GM21360 (cell line): ENCODE measurements at regions not wholly inside any gene's neighbourhood (a gene's known extent, or its start where the extent isn't known, plus 50 kb on each side); places are given as distances from the start of the nearest gene placed in this dataset.

ENCODE experiments used
- ATAC-seq: cut with Tn5 transposase; IDR thresholded peaks from one replicate; pipeline ENCODE4 v1.9.1; 2021; ENCODE audit warnings: mild to moderate bottlenecking, moderate library complexity; ENCODE audit not compliant: unreplicated experiment

- no peak for ATAC-seq
These were observed 1101.6 kb upstream of the RAG2 start for GRCh38 chr11:37699644-37700043.

- ATAC-seq: no peak
These were observed 1097.2 kb upstream of the RAG2 start for GRCh38 chr11:37695283-37695682.

GRCh38 chr11:37689951-37690350 is 1091.9 kb upstream of the RAG2 start:
- no peak for ATAC-seq

- ATAC-seq: no peak
These were observed 1090.4 kb upstream of the RAG2 start for GRCh38 chr11:37688456-37688855.

- ATAC-seq: no peak
These were observed 1089.1 kb upstream of the RAG2 start for GRCh38 chr11:37687130-37687529.

- ATAC-seq: no peak
These were observed 1073.3 kb upstream of the RAG2 start for GRCh38 chr11:37671321-37671720.

- no peak for ATAC-seq
These were observed 1068.9 kb upstream of the RAG2 start for GRCh38 chr11:37666960-37667359.

GRCh38 chr11:37657645-37658044 is 1059.6 kb upstream of the RAG2 start:
- ATAC-seq: no peak

- no peak for ATAC-seq
These were observed 1049.7 kb upstream of the RAG2 start for GRCh38 chr11:37647767-37648166.

- no peak for ATAC-seq
These were observed 1045.9 kb upstream of the RAG2 start for GRCh38 chr11:37643968-37644367.

- no peak for ATAC-seq
These were observed 1044.3 kb upstream of the RAG2 start for GRCh38 chr11:37642296-37642695.

GRCh38 chr11:37632748-37633147 is 1034.7 kb upstream of the RAG2 start:
- ATAC-seq: no peak

- no peak for ATAC-seq
These were observed 1032.8 kb upstream of the RAG2 start for GRCh38 chr11:37630866-37631265.

- no peak for ATAC-seq
These were observed 1025.7 kb upstream of the RAG2 start for GRCh38 chr11:37623778-37624177.

GRCh38 chr11:37621662-37622061 is 1023.6 kb upstream of the RAG2 start:
- no peak for ATAC-seq

- ATAC-seq: no peak
These were observed 1018.3 kb upstream of the RAG2 start for GRCh38 chr11:37616291-37616690.

GRCh38 chr11:37613031-37613430 is 1015.0 kb upstream of the RAG2 start:
- ATAC-seq: no peak

GRCh38 chr11:37612146-37612545 is 1014.1 kb upstream of the RAG2 start:
- no peak for ATAC-seq

- no peak for ATAC-seq
These were observed 1007.2 kb upstream of the RAG2 start for GRCh38 chr11:37605229-37605628.

- ATAC-seq: no peak
These were observed 1000.3 kb upstream of the RAG2 start for GRCh38 chr11:37598381-37598780.

- ATAC-seq: no peak
These were observed 999.7 kb upstream of the RAG2 start for GRCh38 chr11:37597776-37598175.

GRCh38 chr11:37595845-37596244 is 997.8 kb upstream of the RAG2 start:
- no peak for ATAC-seq

- no peak for ATAC-seq
These were observed 976.3 kb upstream of the RAG2 start for GRCh38 chr11:37574361-37574760.
